ENCODE measurements at regions not wholly inside any gene's neighbourhood (a gene's known extent, or its start where the extent isn't known, plus 50 kb on each side); places are given as distances from the start of the nearest gene placed in this dataset.

GRCh38 chr5:17697671-17698070 is 63.4 kb downstream of the TAF11L14 start:
- CTCF ChIA-PET = interaction anchor here (0.9 kb wide), 1 partner anchor 482 kb away, joined by 3 read pairs; no protein-coding TSS in a partner anchor
- H3K27ac ChIP-seq (ENCODE audit: extremely low read depth, low read depth, low read length) = no peak overlapping the region
- TF ChIP-seq ZNF776 (tag by site-specific recombination; IDR thresholded peaks at IDR 0.05; ENCODE audit: borderline replicate concordance) (no peak), ZNF274 (IDR thresholded peaks at IDR 0.05; ENCODE audit: low read length) (no peak), ZNF274 (tag by site-specific recombination; IDR thresholded peaks at IDR 0.05; ENCODE audit: borderline replicate concordance) (no peak), ZBTB21 (tag by site-specific recombination; IDR thresholded peaks at IDR 0.05) (no peak), YY2 (tag by site-specific recombination; IDR thresholded peaks at IDR 0.05) (no peak), ZNF211 (tag by site-specific recombination; IDR thresholded peaks at IDR 0.05; ENCODE audit: low read depth) (no peak), ZNF175 (tag by site-specific recombination; IDR thresholded peaks at IDR 0.05) (no peak), FEZF1 (tag by site-specific recombination; IDR thresholded peaks at IDR 0.05) (no peak), ZNF37A (tag by site-specific recombination; IDR thresholded peaks at IDR 0.05) (no peak), ZNF623 (tag by site-specific recombination; IDR thresholded peaks at IDR 0.05) (no peak), ZNF223 (tag by site-specific recombination; IDR thresholded peaks at IDR 0.05) (no peak), ZNF302 (tag by site-specific recombination; IDR thresholded peaks at IDR 0.05; ENCODE audit: low read depth) (no peak), ZNF169 (tag by site-specific recombination; IDR thresholded peaks at IDR 0.05) (no peak), ZNF645 (tag by site-specific recombination; IDR thresholded peaks at IDR 0.05) (no peak), ZNF2 (tag by site-specific recombination; IDR thresholded peaks at IDR 0.05) (no peak), KLF7 (tag by site-specific recombination; IDR thresholded peaks at IDR 0.05; ENCODE audit: borderline replicate concordance) (no peak), OSR2 (tag by site-specific recombination; IDR thresholded peaks at IDR 0.05) (no peak), ZNF48 (tag by site-specific recombination; IDR thresholded peaks at IDR 0.05) (no peak), ZXDB (tag by site-specific recombination; IDR thresholded peaks at IDR 0.05) (no peak), ZNF391 (tag by site-specific recombination; IDR thresholded peaks at IDR 0.05; ENCODE audit: borderline replicate concordance, low read depth) (no peak), ZNF221 (tag by site-specific recombination; IDR thresholded peaks at IDR 0.05; ENCODE audit: borderline replicate concordance) (no peak)
- no peaks in the 10 kb centered on the region for H3K36me3 ChIP-seq (ENCODE audit: control insufficient read depth in 2 of 2, insufficient read depth in 1 of 2, low read length in 2 of 2)
- no peak overlapping the region for H3K4me3 ChIP-seq (ENCODE audit: low read depth, low read length)
- POLR2A ChIA-PET = no interaction called here
- no peaks in the 10 kb centered on the region for H3K9me3 ChIP-seq (ENCODE audit: control insufficient read depth, insufficient read depth, low read depth, low read length)
- H3K4me1 ChIP-seq (ENCODE audit: control insufficient read depth, insufficient read depth, low read length) = no peaks in the 10 kb centered on the region

GRCh38 chr5:17709011-17709710 is 74.9 kb downstream of the TAF11L14 start:
- H3K9me3 ChIP-seq (ENCODE audit: control insufficient read depth, insufficient read depth, low read depth, low read length) = no peaks in the 10 kb centered on the region
- TF ChIP-seq ZNF19 (tag by site-specific recombination; IDR thresholded peaks at IDR 0.05; ENCODE audit: low read depth) = no peak
- no peak for TF ChIP-seq ZBTB21 (tag by site-specific recombination; IDR thresholded peaks at IDR 0.05)
- TF ChIP-seq KLF9 (tag by site-specific recombination; IDR thresholded peaks at IDR 0.05; ENCODE audit: low read depth) = no peak
- TF ChIP-seq ZNF792 (tag by site-specific recombination; IDR thresholded peaks at IDR 0.05) = no peak
- TF ChIP-seq ZNF239 (tag by site-specific recombination; IDR thresholded peaks at IDR 0.05) = no peak
- TF ChIP-seq BCL6B (tag by site-specific recombination; IDR thresholded peaks at IDR 0.05) = no peak
- no peak for TF ChIP-seq ZNF530 (tag by site-specific recombination; IDR thresholded peaks at IDR 0.05; ENCODE audit: low read depth)
- TF ChIP-seq ZNF302 (tag by site-specific recombination; IDR thresholded peaks at IDR 0.05; ENCODE audit: low read depth) = no peak
- H3K4me3 ChIP-seq (ENCODE audit: low read depth, low read length) = no peak overlapping the region
- ChIA-PET POLR2A (no interaction called here), CTCF (no interaction called here)
- H3K36me3 ChIP-seq (ENCODE audit: control insufficient read depth in 2 of 2, insufficient read depth in 1 of 2, low read length in 2 of 2) = no peaks in the 10 kb centered on the region
- H3K27ac ChIP-seq (ENCODE audit: extremely low read depth, low read depth, low read length) = no peak overlapping the region
- H3K4me1 ChIP-seq (ENCODE audit: control insufficient read depth, insufficient read depth, low read length) = no peaks in the 10 kb centered on the region

All from HEK293 (cell line).